ENCODE measurements at regions not wholly inside any gene's neighbourhood (a gene's known extent, or its start where the extent isn't known, plus 50 kb on each side); places are given as distances from the start of the nearest gene placed in this dataset.

DNA sequence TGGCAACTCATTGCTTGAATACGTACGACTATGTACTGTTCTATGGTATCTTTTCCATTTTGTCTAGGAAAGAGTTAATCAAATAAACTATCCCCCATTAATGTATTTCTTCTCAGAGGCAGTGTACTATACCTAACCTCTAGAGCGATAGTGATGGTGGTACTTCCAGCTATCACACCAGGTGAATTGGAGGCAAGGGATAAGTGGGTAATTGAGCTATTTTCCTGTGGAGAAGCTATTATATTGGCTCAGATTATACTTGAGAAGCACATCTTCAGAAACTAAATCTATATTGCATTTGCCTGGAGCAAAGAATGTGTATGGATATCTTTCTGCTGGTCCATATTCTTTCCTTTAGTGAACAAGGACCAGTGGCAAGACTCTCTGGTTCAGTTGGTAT lies 430.7 kb upstream of the KHDRBS2 start:
- H3K27me3 Mint-ChIP-seq = no peaks in the 10 kb centered on the region
- peaks cover 0 to 1% of the 10 kb centered on the region in 2 donors for H3K9me3 Mint-ChIP-seq
- no peak for DNase-seq
- H3K27ac Mint-ChIP-seq = no peak overlapping the region
- H3K4me3 Mint-ChIP-seq = no peak overlapping the region
- H3K36me3 Mint-ChIP-seq = peaks cover 0 to 2% of the 10 kb centered on the region in 2 donors
- ATAC-seq (replicated peaks) = no peak
- H3K4me1 Mint-ChIP-seq = no peaks in the 10 kb centered on the region

GRCh38 chr6:62714112-62714511 lies 428.1 kb upstream of the KHDRBS2 start:
- DNase-seq = no peak
- Mint-ChIP-seq H3K27ac (no peak overlapping the region), H3K4me1 (no peaks in the 10 kb centered on the region), H3K27me3 (no peaks in the 10 kb centered on the region), H3K4me3 (no peak overlapping the region), H3K36me3 (peaks cover 0 to 2% of the 10 kb centered on the region in 2 donors), H3K9me3 (peaks cover 0 to 1% of the 10 kb centered on the region in 2 donors)
- no peak for ATAC-seq (replicated peaks)

DNA sequence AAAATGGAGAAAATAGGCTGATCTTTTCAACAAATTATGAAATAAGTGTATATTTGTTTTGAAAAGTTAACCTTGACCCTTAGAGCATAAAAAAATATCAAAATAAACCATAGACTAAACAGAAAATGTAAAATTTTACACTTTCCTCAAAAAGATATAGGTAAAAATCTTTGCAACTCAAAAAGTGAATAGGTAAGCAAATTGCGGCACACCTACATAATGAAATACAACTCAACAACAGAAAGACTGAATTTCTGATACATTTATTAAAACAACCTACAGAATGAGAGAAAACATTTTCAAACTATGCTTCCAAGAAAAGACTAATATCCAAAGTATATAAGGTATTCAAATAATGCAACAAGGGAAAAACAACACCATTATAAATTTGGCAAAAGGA lies 425.7 kb upstream of the KHDRBS2 start:
- ATAC-seq (replicated peaks) = no peak

GRCh38 chr6:62707914-62708313 lies 421.9 kb upstream of the KHDRBS2 start:
- ATAC-seq (replicated peaks) (no peak), DNase-seq (no peak)
- H3K4me1 Mint-ChIP-seq = no peaks in the 10 kb centered on the region
- H3K9me3 Mint-ChIP-seq = peaks cover 0 to 1% of the 10 kb centered on the region in 2 donors
- no peaks in the 10 kb centered on the region for H3K27me3 Mint-ChIP-seq
- H3K4me3 Mint-ChIP-seq = no peak overlapping the region
- no peak overlapping the region for H3K27ac Mint-ChIP-seq
- no peaks in the 10 kb centered on the region for H3K36me3 Mint-ChIP-seq

More for the DNA sequence above, 425.7 kb upstream of the KHDRBS2 start:
- Mint-ChIP-seq H3K9me3 (peaks cover 0 to 1% of the 10 kb centered on the region in 2 donors), H3K27me3 (no peaks in the 10 kb centered on the region), H3K4me3 (no peak overlapping the region), H3K27ac (no peak overlapping the region), H3K4me1 (no peaks in the 10 kb centered on the region), H3K36me3 (peaks cover 0 to 2% of the 10 kb centered on the region in 2 donors)
- DNase-seq = no peak

GRCh38 chr6:62707156-62707555 lies 421.1 kb upstream of the KHDRBS2 start:
- Mint-ChIP-seq H3K9me3 (peaks cover 0 to 1% of the 10 kb centered on the region in 2 donors), H3K27me3 (no peaks in the 10 kb centered on the region), H3K36me3 (no peaks in the 10 kb centered on the region), H3K4me1 (no peaks in the 10 kb centered on the region), H3K27ac (no peak overlapping the region), H3K4me3 (no peak overlapping the region)
- ATAC-seq (replicated peaks) (peak; percentile 55 to 68), DNase-seq (no peak)

DNA sequence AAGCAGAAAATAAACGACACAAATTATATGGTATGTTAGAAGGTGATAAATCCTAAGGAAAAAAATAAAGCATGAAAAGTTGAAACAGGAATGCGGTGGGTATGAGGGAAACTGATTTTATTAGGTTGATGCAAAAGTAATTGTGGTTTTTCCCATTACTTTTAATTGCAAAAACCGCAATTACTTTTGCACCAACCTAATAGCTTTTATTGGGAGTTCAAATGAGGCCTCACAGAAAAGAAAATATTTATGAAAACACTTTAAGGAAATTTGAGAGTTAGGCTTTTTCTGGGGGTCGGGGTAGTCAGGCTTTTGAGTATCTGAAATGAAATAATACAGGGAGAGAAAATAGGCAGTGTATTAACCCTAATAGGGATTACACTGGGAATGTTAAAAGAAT lies 397.0 kb upstream of the KHDRBS2 start:
- Mint-ChIP-seq H3K27ac (no peak overlapping the region), H3K9me3 (peaks cover 0 to 6% of the 10 kb centered on the region in 2 donors)

GRCh38 chr6:62681108-62681507 lies 395.1 kb upstream of the KHDRBS2 start:
- peaks cover 12 to 15% of the 10 kb centered on the region in 2 donors for H3K9me3 Mint-ChIP-seq
- no peaks in the 10 kb centered on the region for H3K27me3 Mint-ChIP-seq

More for the DNA sequence above, 397.0 kb upstream of the KHDRBS2 start:
- no peaks in the 10 kb centered on the region for H3K36me3 Mint-ChIP-seq
- DNase-seq = no peak
- no peaks in the 10 kb centered on the region for H3K27me3 Mint-ChIP-seq
- no peak for ATAC-seq (replicated peaks)
- no peak overlapping the region for H3K4me3 Mint-ChIP-seq
- no peaks in the 10 kb centered on the region for H3K4me1 Mint-ChIP-seq

GRCh38 chr6:62672989-62673388 lies 387.0 kb upstream of the KHDRBS2 start:
- DNase-seq (no peak), ATAC-seq (replicated peaks) (no peak)
- H3K4me1 Mint-ChIP-seq = no peaks in the 10 kb centered on the region
- peaks cover 8 to 16% of the 10 kb centered on the region in 2 donors for H3K9me3 Mint-ChIP-seq
- no peak overlapping the region for H3K4me3 Mint-ChIP-seq
- H3K27me3 Mint-ChIP-seq = no peaks in the 10 kb centered on the region
- no peak overlapping the region for H3K27ac Mint-ChIP-seq
- no peaks in the 10 kb centered on the region for H3K36me3 Mint-ChIP-seq

More at GRCh38 chr6:62681108-62681507, 395.1 kb upstream of the KHDRBS2 start:
- no peak overlapping the region for H3K4me3 Mint-ChIP-seq
- H3K36me3 Mint-ChIP-seq = no peaks in the 10 kb centered on the region
- DNase-seq (no peak), ATAC-seq (replicated peaks) (no peak)
- H3K27ac Mint-ChIP-seq = no peak overlapping the region
- no peaks in the 10 kb centered on the region for H3K4me1 Mint-ChIP-seq

- Mint-ChIP-seq H3K9me3 (peaks cover 0 to 3% of the 10 kb centered on the region in 2 donors), H3K4me1 (no peaks in the 10 kb centered on the region), H3K27ac (no peak overlapping the region), H3K4me3 (no peak overlapping the region), H3K36me3 (no peaks in the 10 kb centered on the region), H3K27me3 (no peaks in the 10 kb centered on the region)
- ATAC-seq (replicated peaks) (no peak), DNase-seq (no peak)
These were observed 384.6 kb upstream of the KHDRBS2 start for GRCh38 chr6:62670490-62671223.

DNA sequence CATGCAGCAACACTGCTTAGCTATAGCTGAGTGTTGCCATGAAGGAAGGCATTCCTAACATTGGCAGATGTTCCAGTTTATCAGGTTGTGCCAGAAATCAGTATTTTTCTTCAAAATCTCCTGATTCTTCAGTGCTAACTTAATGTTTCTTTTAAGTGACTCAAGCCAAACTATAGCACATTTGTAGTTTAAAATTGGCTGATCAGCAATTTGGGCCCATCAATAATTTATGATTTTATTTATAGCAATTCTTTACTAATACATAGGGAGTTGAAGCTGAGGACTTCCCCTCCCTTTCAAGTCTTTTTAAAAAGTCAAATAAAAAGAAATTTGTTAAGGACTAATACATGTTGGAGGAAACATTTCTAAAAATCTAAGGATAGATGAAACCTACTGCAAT lies 383.8 kb upstream of the KHDRBS2 start:
- no peak overlapping the region for H3K27ac Mint-ChIP-seq
- H3K4me3 Mint-ChIP-seq = no peak overlapping the region
- H3K4me1 Mint-ChIP-seq = no peaks in the 10 kb centered on the region
- DNase-seq (no peak), ATAC-seq (replicated peaks) (no peak)
- no peaks in the 10 kb centered on the region for H3K27me3 Mint-ChIP-seq
- no peaks in the 10 kb centered on the region for H3K9me3 Mint-ChIP-seq
- no peaks in the 10 kb centered on the region for H3K36me3 Mint-ChIP-seq

GRCh38 chr6:62652692-62653328 lies 366.8 kb upstream of the KHDRBS2 start:
- Mint-ChIP-seq H3K9me3 (peaks cover 25 to 31% of the 10 kb centered on the region in 2 donors), H3K4me1 (no peaks in the 10 kb centered on the region), H3K36me3 (peaks cover 0 to 6% of the 10 kb centered on the region in 2 donors), H3K4me3 (no peak overlapping the region), H3K27ac (no peak overlapping the region), H3K27me3 (no peaks in the 10 kb centered on the region)
- DNase-seq (no peak), ATAC-seq (replicated peaks) (no peak)

GRCh38 chr6:62645274-62645673 lies 359.2 kb upstream of the KHDRBS2 start:
- H3K9me3 Mint-ChIP-seq = peaks cover 21 to 31% of the 10 kb centered on the region in 2 donors
- DNase-seq = no peak
- no peaks in the 10 kb centered on the region for H3K4me1 Mint-ChIP-seq
- H3K27me3 Mint-ChIP-seq = peaks cover 0 to 5% of the 10 kb centered on the region in 2 donors
- no peak for ATAC-seq (replicated peaks)
- H3K36me3 Mint-ChIP-seq = peaks cover 0 to 4% of the 10 kb centered on the region in 2 donors
- H3K4me3 Mint-ChIP-seq = no peak overlapping the region
- no peak overlapping the region for H3K27ac Mint-ChIP-seq

- no peaks in the 10 kb centered on the region for H3K4me1 Mint-ChIP-seq
- ATAC-seq (replicated peaks) = no peak
- no peak overlapping the region for H3K4me3 Mint-ChIP-seq
- no peak for DNase-seq
- no peaks in the 10 kb centered on the region for H3K27me3 Mint-ChIP-seq
- peaks cover 8% of the 10 kb centered on the region in 2 donors for H3K9me3 Mint-ChIP-seq
- H3K36me3 Mint-ChIP-seq = peaks cover 0 to 4% of the 10 kb centered on the region in 2 donors
- no peak overlapping the region for H3K27ac Mint-ChIP-seq
These were observed 354.7 kb upstream of the KHDRBS2 start for GRCh38 chr6:62640749-62641148.

DNA sequence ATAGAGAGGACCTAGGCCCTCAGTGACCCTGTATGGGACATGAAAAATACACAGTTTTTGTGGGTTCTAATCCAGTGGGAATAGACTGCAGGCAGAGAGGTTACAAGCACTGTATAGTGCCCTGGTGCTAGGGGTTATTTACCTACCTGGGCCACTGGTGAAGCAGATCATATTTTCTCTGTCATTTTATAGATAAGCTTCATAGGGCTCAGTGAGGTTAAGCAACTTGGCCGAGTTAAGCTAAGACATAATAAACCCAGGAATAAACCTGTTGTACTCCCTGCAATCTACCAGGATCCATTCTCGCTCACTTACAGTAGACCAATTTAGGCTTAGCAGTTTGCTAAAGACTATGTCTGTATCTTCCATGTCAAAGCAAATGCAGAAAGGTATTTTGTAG lies 340.6 kb upstream of the KHDRBS2 start:
- ATAC-seq (replicated peaks) (no peak), DNase-seq (no peak)
- no peaks in the 10 kb centered on the region for H3K36me3 Mint-ChIP-seq
- no peak overlapping the region for H3K4me3 Mint-ChIP-seq
- no peaks in the 10 kb centered on the region for H3K4me1 Mint-ChIP-seq
- H3K27ac Mint-ChIP-seq = no peak overlapping the region
- H3K9me3 Mint-ChIP-seq = peaks cover 0 to 2% of the 10 kb centered on the region in 2 donors
- peaks cover 0 to 4% of the 10 kb centered on the region in 2 donors for H3K27me3 Mint-ChIP-seq
